HG03439 (cell line): ENCODE measurements at regions not wholly inside any gene's neighbourhood (a gene's known extent, or its start where the extent isn't known, plus 50 kb on each side); places are given as distances from the start of the nearest gene placed in this dataset.

Experiments used
- ATAC-seq: cut with Tn5 transposase; IDR thresholded peaks from one replicate; pipeline ENCODE4 v1.9.1; 2021; ENCODE audit warnings: mild to moderate bottlenecking, moderate library complexity; ENCODE audit not compliant: unreplicated experiment

- ATAC-seq, result no peak
Measured at GRCh38 chr16:47806309-47806847, 345.2 kb downstream of the PHKB start.

- no peak for ATAC-seq
Measured at GRCh38 chr16:47787696-47788095, 326.6 kb downstream of the PHKB start.

GRCh38 chr16:47781673-47782072 lies 320.5 kb downstream of the PHKB start:
- no peak for ATAC-seq

GRCh38 chr16:47780213-47780875 lies 319.2 kb downstream of the PHKB start:
- no peak for ATAC-seq

GRCh38 chr16:47779201-47780016 lies 318.3 kb downstream of the PHKB start:
- no peak for ATAC-seq

- ATAC-seq, result no peak
Measured at GRCh38 chr16:47778106-47778801, 317.1 kb downstream of the PHKB start.

- no peak for ATAC-seq
Measured at GRCh38 chr16:47777220-47777619, 316.1 kb downstream of the PHKB start.

GRCh38 chr16:47774661-47775060 lies 313.5 kb downstream of the PHKB start:
- ATAC-seq, result no peak

- no peak for ATAC-seq
Measured at GRCh38 chr16:47753659-47754058, 292.5 kb downstream of the PHKB start.
